ENCODE measurements at regions not wholly inside any gene's neighbourhood (a gene's known extent, or its start where the extent isn't known, plus 50 kb on each side); places are given as distances from the start of the nearest gene placed in this dataset.
"Not testable (repeated sequence)": the region's sequence is repeated elsewhere in the genome, so short reads cannot be mapped to it uniquely, and the experiment has no call there.

DNA sequence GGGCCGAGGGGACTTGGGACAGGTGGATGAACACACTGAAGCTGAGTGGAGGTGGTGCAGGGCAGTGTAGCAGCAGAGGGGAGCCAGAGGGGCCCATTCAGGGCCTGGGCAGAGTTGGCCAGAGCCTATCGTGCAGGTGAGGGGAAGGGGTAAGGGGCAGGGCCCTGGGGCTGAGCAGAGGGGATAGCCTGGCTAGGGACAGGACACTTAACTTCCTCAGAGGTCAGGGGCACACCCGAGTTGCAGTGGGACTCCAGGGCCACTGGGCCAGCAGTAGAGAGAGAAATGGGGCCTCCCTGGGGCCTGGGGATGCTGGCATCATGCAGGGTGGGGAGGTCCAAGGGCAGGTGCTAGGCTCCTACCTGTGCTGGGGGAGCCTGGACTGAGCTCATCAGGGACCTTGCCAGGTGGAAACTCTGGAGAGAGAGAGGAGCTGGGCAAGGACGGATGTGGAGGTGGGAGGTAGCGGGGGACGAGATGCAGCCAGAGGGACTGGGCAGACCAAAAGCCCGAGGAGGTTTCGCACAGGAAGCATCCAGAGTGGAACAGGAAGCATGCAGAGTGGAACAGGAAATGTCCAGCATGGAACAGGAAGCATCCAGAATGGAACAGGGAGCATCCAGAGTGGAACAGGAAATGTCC is 104.0 kb downstream of the TMEM121 start:
- TF ChIP-seq, protein P1, sequence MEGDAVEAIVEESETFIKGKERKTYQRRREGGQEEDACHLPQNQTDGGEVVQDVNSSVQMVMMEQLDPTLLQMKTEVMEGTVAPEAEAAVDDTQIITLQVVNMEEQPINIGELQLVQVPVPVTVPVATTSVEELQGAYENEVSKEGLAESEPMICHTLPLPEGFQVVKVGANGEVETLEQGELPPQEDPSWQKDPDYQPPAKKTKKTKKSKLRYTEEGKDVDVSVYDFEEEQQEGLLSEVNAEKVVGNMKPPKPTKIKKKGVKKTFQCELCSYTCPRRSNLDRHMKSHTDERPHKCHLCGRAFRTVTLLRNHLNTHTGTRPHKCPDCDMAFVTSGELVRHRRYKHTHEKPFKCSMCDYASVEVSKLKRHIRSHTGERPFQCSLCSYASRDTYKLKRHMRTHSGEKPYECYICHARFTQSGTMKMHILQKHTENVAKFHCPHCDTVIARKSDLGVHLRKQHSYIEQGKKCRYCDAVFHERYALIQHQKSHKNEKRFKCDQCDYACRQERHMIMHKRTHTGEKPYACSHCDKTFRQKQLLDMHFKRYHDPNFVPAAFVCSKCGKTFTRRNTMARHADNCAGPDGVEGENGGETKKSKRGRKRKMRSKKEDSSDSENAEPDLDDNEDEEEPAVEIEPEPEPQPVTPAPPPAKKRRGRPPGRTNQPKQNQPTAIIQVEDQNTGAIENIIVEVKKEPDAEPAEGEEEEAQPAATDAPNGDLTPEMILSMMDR (IDR thresholded peaks at IDR 0.05) = not testable (repeated sequence)
- TF ChIP-seq ZFX (IDR thresholded peaks at IDR 0.05; ENCODE audit: borderline replicate concordance) = not testable (repeated sequence)

Measured in 22Rv1 (cell line).